ENCODE measurements at regions not wholly inside any gene's neighbourhood (a gene's known extent, or its start where the extent isn't known, plus 50 kb on each side); places are given as distances from the start of the nearest gene placed in this dataset.

GRCh38 chr6:26285143-26286134, 79.6 kb upstream of the BTN3A2 start:
- Mint-ChIP-seq H3K9me3 (ENCODE audit: low read depth) (peaks cover 11% of the 10 kb centered on the region), H3K4me1 (ENCODE audit: low read depth) (peaks cover 34% of the 10 kb centered on the region), H3K36me3 (ENCODE audit: low read depth) (peaks cover 6% of the 10 kb centered on the region), H3K27ac (ENCODE audit: unreplicated experiment) (peak overlapping the region; percentile 100), H3K27me3 (ENCODE audit: low read depth) (no peaks in the 10 kb centered on the region), H3K4me3 (ENCODE audit: unreplicated experiment) (peak overlapping the region; percentile 98)
- TF ChIP-seq CTCF (IDR thresholded peaks at IDR 0.05) = no peak
- DNase-seq (ENCODE audit: low spot score) = peak; percentile 96

- no peak for DNase-seq (ENCODE audit: low spot score)
- peak overlapping the region; percentile 100 for H3K27ac Mint-ChIP-seq (ENCODE audit: unreplicated experiment)
- peaks cover 33% of the 10 kb centered on the region for H3K4me1 Mint-ChIP-seq (ENCODE audit: low read depth)
Observed at GRCh38 chr6:26286168-26286877, 78.7 kb upstream of the BTN3A2 start.

GRCh38 chr6:26288155-26288554, 76.8 kb upstream of the BTN3A2 start:
- Mint-ChIP-seq H3K4me3 (ENCODE audit: unreplicated experiment) (no peak overlapping the region), H3K36me3 (ENCODE audit: low read depth) (peaks cover 2% of the 10 kb centered on the region), H3K4me1 (ENCODE audit: low read depth) (peaks cover 18% of the 10 kb centered on the region), H3K9me3 (ENCODE audit: low read depth) (peaks cover 11% of the 10 kb centered on the region), H3K27ac (ENCODE audit: unreplicated experiment) (no peak overlapping the region), H3K27me3 (ENCODE audit: low read depth) (no peaks in the 10 kb centered on the region)
- DNase-seq (ENCODE audit: low spot score) = no peak
- TF ChIP-seq CTCF (IDR thresholded peaks at IDR 0.05) = no peak

More at GRCh38 chr6:26286168-26286877, 78.7 kb upstream of the BTN3A2 start:
- Mint-ChIP-seq H3K4me3 (ENCODE audit: unreplicated experiment) (peak overlapping the region; percentile 98), H3K27me3 (ENCODE audit: low read depth) (no peaks in the 10 kb centered on the region), H3K36me3 (ENCODE audit: low read depth) (peaks cover 3% of the 10 kb centered on the region), H3K9me3 (ENCODE audit: low read depth) (peaks cover 11% of the 10 kb centered on the region)
- TF ChIP-seq CTCF (IDR thresholded peaks at IDR 0.05) = no peak

GRCh38 chr6:26290941-26291340, 74.1 kb upstream of the BTN3A2 start:
- no peak for DNase-seq (ENCODE audit: low spot score)

More at GRCh38 chr6:26290941-26291340, 74.1 kb upstream of the BTN3A2 start:
- no peak overlapping the region for H3K4me3 Mint-ChIP-seq (ENCODE audit: unreplicated experiment)
- no peak for TF ChIP-seq CTCF (IDR thresholded peaks at IDR 0.05)
- peaks cover 11% of the 10 kb centered on the region for H3K9me3 Mint-ChIP-seq (ENCODE audit: low read depth)
- no peaks in the 10 kb centered on the region for H3K27me3 Mint-ChIP-seq (ENCODE audit: low read depth)
- peaks cover 2% of the 10 kb centered on the region for H3K36me3 Mint-ChIP-seq (ENCODE audit: low read depth)
- peaks cover 11% of the 10 kb centered on the region for H3K4me1 Mint-ChIP-seq (ENCODE audit: low read depth)
- no peak overlapping the region for H3K27ac Mint-ChIP-seq (ENCODE audit: unreplicated experiment)
